ENCODE measurements at regions not wholly inside any gene's neighbourhood (a gene's known extent, or its start where the extent isn't known, plus 50 kb on each side); places are given as distances from the start of the nearest gene placed in this dataset.

GRCh38 chrX:139206914-139207313 is 323.6 kb upstream of the F9 start:
- Histone ChIP-seq H3K4me1 (peaks cover 0 to 3% (median 0%) of the 10 kb centered on the region in 4 donors), H3K4me3 (no peak overlapping the region), H3K27me3 (peaks cover 41% of the 10 kb centered on the region), H3K27ac (no peak overlapping the region), H3K36me3 (no peaks in the 10 kb centered on the region), H3K9me3 (no peaks in the 10 kb centered on the region)
- no peak for TF ChIP-seq CTCF (IDR thresholded peaks at IDR 0.05)
- no peak for TF ChIP-seq EP300 (IDR thresholded peaks at IDR 0.05; ENCODE audit: low read depth)
- no peak for TF ChIP-seq POLR2A (IDR thresholded peaks at IDR 0.05)
- TF ChIP-seq POLR2AphosphoS5 (IDR thresholded peaks at IDR 0.05): no peak
- in situ Hi-C loops (cut with MboI; ENCODE audit: low pct_ligation_motif_present in 1 of 4, low pct_unique_long_range_greater_than_20kb in 1 of 4, low sequenced_read_pairs in 3 of 4): no loop called here
- no peak for DNase-seq
- intact Hi-C loops (cut with DNase I; ENCODE audit: low total_unique reads): no loop called here
- WGBS, 2 donors (ENCODE audit: low coverage in 1 of 2): 32% methylated on average over 3 of the region's 3 CpGs; no CpG with 5 or more reads in 1 of the 2 donors

- Histone ChIP-seq H3K27ac (peak overlapping the region in 3 of 4 donors; percentile 45 to 57 (median 55)), H3K27me3 (peaks cover 41% of the 10 kb centered on the region), H3K4me3 (peak overlapping the region; percentile 15 to 57 (median 30)), H3K36me3 (no peaks in the 10 kb centered on the region), H3K4me1 (peaks cover 0 to 3% (median 0%) of the 10 kb centered on the region in 4 donors), H3K9me3 (no peaks in the 10 kb centered on the region)
- in situ Hi-C loops (cut with MboI; ENCODE audit: low pct_ligation_motif_present in 1 of 4, low pct_unique_long_range_greater_than_20kb in 1 of 4, low sequenced_read_pairs in 3 of 4): no loop called here
- peak; percentile 26 for DNase-seq
- TF ChIP-seq CTCF (IDR thresholded peaks at IDR 0.05) (no peak), POLR2AphosphoS5 (IDR thresholded peaks at IDR 0.05) (no peak), POLR2A (IDR thresholded peaks at IDR 0.05) (no peak), EP300 (IDR thresholded peaks at IDR 0.05; ENCODE audit: low read depth) (no peak)
- 29% methylated on average over 56 of the region's 58 CpGs; no CpG with 5 or more reads in 1 of the 2 donors for WGBS, 2 donors (ENCODE audit: low coverage in 1 of 2)
- intact Hi-C loops (cut with DNase I; ENCODE audit: low total_unique reads): no loop called here
Measured at GRCh38 chrX:139204898-139205667, 325.5 kb upstream of the F9 start.

- H3K9me3 ChIP-seq: no peaks in the 10 kb centered on the region
- H3K27ac ChIP-seq: peak overlapping the region in 3 of 4 donors; percentile 45 to 57 (median 55)
- intact Hi-C loops (cut with DNase I; ENCODE audit: low total_unique reads) (no loop called here), in situ Hi-C loops (cut with MboI; ENCODE audit: low pct_ligation_motif_present in 1 of 4, low pct_unique_long_range_greater_than_20kb in 1 of 4, low sequenced_read_pairs in 3 of 4) (no loop called here)
- peaks cover 41% of the 10 kb centered on the region for H3K27me3 ChIP-seq
- TF ChIP-seq CTCF (IDR thresholded peaks at IDR 0.05) (no peak), POLR2AphosphoS5 (IDR thresholded peaks at IDR 0.05) (no peak), POLR2A (IDR thresholded peaks at IDR 0.05) (no peak), EP300 (IDR thresholded peaks at IDR 0.05; ENCODE audit: low read depth) (no peak)
- H3K36me3 ChIP-seq: no peaks in the 10 kb centered on the region
- peaks cover 0 to 3% (median 0%) of the 10 kb centered on the region in 4 donors for H3K4me1 ChIP-seq
- 0 to 34% methylated on average over 4 to 20 of the region's 20 CpGs for WGBS, 2 donors (ENCODE audit: low coverage in 1 of 2)
- no peak for DNase-seq
- H3K4me3 ChIP-seq: peak overlapping the region; percentile 9 to 57 (median 30)
Measured at GRCh38 chrX:139204571-139204897, 326.0 kb upstream of the F9 start.

GRCh38 chrX:139203651-139204570 is 326.6 kb upstream of the F9 start:
- peaks cover 41% of the 10 kb centered on the region for H3K27me3 ChIP-seq
- peaks cover 0 to 3% (median 0%) of the 10 kb centered on the region in 4 donors for H3K4me1 ChIP-seq
- peak overlapping the region; percentile 44 to 57 (median 50) for H3K27ac ChIP-seq
- TF ChIP-seq EP300 (IDR thresholded peaks at IDR 0.05; ENCODE audit: low read depth): no peak
- no peak for TF ChIP-seq CTCF (IDR thresholded peaks at IDR 0.05)
- no peak for TF ChIP-seq POLR2AphosphoS5 (IDR thresholded peaks at IDR 0.05)
- TF ChIP-seq POLR2A (IDR thresholded peaks at IDR 0.05): no peak
- in situ Hi-C loops (cut with MboI; ENCODE audit: low pct_ligation_motif_present in 1 of 4, low pct_unique_long_range_greater_than_20kb in 1 of 4, low sequenced_read_pairs in 3 of 4): no loop called here
- no peaks in the 10 kb centered on the region for H3K9me3 ChIP-seq
- WGBS, 2 donors (ENCODE audit: low coverage in 1 of 2): 47% methylated on average over 81 of the region's 99 CpGs; no CpG with 5 or more reads in 1 of the 2 donors
- intact Hi-C loops (cut with DNase I; ENCODE audit: low total_unique reads): no loop called here
- no peak for DNase-seq
- peak overlapping the region; percentile 9 to 57 (median 30) for H3K4me3 ChIP-seq
- H3K36me3 ChIP-seq: no peaks in the 10 kb centered on the region

Data from transverse colon (tissue), 4 donors.